NCI-H1436 treated with DMSO at 0.1 percent for 48 hours (cell line): ENCODE measurements at regions not wholly inside any gene's neighbourhood (a gene's known extent, or its start where the extent isn't known, plus 50 kb on each side); places are given as distances from the start of the nearest gene placed in this dataset.
"Not testable (repeated sequence)": the region's sequence is repeated elsewhere in the genome, so short reads cannot be mapped to it uniquely, and the experiment has no call there.

Source experiments
- DNase-seq: peaks from one replicate; lab custom pipeline; 2025; lab: John Stamatoyannopoulos, UW

DNA sequence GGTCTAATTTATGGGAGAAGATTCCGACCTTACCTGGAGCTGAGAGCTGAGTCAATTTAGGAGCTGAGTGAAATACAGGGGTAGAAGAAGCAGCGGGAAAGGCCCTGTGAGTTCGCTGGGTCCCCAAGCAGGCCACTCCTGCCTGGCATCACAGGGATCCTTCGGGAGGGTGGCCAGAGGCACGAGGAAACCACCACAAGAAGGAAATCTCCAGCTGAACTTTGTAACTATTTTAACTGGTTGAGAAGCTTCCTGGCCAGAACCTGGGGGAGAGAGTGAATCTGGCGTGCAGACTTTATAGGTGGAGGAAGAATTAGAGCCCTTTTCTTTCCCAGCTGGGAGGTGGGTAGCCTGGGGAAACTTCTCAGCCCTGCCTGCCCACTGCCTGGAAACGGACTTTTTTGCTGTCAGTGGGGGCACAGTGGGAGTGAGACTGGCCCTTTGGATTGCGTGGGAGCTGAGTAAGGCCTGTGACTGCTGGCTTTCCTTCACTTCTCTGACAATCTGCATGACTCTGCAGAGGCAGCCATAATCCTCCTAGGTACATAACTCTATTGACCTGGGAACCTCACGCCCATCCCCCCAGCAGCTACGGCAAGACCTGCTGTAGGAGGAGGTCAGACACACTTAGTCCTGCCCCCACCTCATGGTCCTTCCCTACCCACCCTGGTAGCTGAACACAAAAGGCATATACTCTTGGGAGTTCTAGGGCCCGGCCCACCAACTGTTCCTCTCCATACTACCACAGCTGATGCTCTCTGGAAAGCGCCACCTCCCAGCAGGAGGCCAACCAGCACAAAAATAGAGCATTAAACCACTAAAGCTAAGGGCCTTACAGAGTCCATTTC is 340.7 kb downstream of the CNTN3 start:
- DNase-seq = no peak

DNA sequence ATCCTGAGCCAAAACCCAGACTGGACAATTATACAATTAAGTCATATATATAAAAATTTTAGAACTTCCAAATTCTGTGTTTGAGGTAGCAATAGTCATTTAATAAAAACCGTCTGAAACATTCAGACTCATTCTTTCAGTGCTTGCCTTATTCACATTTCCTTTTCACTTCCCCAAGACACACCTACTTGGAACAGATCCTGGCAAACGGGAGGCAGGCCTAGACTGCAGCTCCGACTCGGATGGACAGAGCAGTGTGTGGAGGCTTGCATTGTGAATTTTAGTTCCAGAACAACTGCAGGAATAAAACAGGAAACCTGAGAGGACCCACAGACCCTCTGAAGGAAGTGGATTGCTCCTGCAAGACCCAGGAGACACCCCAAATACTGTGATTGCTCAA is 341.4 kb downstream of the CNTN3 start:
- no peak for DNase-seq

DNA sequence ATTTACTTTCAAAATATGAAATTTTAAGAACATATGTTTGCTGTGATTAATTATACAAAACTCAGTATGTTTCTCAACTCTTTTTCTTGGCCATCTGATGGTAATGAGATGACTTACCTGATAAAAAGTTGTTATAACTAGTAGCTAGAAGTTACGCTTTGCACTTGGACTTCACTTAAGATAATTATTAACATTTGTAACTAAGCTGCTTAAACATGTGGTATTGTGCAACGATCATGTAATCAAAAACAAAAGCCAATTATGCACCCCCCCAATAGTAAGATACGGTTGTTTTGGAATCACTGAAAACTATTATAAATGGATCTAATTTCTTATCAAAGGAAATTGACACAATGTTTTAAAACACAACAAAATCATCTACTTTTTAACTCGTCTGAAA is 342.9 kb downstream of the CNTN3 start:
- DNase-seq = no peak

DNA sequence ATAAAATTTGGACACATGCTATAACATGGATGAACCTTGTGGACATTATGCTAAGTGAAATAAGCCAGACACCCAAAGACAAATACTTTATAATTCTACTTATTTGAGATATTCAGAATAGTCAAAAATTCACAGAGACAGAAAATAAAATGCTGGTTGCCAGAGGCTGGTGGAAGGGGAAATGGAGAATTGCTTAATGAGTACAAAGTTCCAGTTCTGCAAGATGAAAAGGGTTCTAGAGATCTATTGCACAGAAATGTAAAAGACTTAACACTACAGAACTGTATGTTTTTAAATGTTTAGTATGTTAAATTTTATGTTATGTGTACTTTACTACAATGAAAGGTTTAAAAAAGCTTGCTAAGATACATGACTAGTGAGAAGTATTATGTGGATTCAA is 344.8 kb downstream of the CNTN3 start:
- no peak for DNase-seq

DNA sequence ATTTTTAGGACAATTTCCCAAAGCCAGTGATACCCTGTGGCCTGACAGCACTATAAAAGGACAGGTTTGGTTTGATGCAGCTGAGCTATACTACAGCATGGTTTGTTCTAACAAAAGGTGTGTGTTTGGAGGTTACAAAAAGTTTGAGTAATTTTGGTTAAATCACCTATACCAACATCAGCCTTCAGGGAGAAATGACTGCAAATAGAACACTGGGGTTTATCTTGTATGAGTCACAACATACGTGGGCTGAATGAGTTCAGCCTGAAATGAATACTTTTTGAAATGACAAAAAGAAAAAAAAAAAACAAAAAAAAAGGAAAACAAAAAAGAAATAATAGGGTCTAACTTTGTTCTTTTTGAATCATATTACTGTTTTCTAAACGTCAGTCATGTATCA is 345.7 kb downstream of the CNTN3 start:
- DNase-seq = no peak

DNA sequence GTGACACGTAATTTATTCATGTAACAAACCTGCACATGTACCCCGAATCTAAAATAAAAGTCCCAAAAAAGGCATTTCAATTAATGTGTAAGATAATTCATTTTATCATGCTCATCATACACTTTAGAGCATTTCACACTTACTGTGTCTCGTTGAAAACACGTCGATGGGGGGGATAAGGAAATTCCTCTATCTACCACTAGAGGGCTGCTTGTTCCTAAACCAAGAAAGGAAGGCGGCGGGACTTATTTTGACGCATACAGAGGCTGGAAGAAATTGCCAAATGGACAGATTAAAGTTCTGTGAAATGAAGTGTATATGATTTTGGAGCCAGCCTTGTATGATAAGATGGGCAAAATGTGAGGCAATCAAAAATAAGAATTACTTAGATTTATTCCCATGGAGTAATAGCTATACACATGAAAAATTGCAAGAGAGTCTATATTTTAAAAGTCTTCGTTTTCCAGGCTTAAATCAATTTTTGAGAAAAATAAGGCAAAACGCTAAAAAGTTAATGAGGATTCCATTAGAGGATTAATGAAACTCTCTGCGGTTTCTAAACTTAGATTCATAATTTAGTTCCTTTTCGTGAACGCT is 346.8 kb downstream of the CNTN3 start:
- DNase-seq = no peak

DNA sequence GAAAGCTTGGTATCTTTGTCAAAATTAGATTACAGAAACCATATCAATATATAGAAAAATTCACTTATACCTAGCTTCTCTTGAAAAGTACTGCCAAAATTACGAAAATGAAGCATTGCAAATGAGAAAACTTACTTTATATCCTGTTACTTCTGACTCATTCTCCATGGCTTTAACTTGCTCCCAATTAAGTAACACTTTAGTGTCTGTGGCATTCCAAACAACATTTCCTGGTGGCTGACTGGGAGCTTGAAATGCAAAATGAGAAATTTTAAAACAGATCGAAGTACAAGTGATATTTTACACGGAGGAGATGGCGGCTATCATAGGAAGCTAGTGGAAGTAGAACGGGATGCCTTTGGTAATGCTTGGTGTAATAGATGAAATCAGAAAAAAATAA is 347.3 kb downstream of the CNTN3 start:
- no peak for DNase-seq

DNA sequence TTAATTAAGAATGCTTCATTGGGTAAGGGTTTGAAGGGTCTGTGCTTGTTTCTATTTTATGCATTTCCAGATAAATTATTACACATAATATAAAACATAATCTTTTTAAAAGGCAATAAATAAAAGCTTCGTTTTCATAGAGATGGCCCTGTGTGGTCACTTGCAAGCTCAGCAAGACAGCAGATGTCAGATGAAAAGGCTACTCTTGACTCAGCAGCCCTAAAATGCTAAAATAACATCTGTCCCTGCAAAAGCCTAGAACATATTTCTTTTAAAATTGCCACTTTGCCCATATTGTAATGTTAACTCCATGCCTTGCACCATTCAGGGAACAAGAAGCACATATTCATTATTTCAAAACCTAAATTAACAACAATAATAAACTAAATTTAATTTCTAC is 349.4 kb downstream of the CNTN3 start:
- DNase-seq = no peak

DNA sequence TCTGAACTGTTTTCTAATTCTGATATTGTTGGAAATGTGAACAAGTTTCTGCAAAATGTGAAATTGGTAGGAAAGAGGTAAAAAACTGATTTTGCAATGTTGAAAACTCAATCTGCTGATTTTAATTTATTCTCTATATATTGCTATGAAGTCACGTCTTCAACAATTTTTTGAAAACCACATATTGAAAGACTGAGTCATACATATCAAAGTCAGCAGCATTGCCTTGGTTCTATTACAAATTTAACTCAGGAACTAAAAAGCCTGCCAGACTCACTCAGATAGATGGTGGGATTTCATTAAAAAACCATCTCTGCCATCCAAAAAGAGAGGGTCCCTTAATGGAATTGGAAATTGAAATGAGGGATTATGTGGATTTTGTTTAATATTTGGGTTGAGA is 351.4 kb downstream of the CNTN3 start:
- DNase-seq = no peak

DNA sequence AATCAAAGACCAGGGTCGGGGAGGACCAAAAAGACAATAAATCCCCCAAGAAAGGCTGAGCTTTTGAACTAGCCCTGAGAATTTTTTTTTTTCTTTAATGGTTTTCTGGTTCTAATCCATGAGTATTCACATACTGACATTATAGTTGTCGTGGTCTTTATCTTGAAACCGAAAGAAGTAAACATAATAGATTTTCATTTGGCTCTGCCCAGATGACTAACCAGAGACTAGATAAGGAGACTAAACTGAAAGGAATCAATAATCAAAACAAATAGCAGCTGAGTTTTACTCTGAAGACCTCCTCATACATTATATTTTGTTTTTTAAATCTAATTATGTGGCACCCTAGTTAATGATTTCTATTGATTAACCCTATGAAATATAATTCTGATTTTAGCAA is 381.4 kb downstream of the CNTN3 start:
- no peak for DNase-seq

DNA sequence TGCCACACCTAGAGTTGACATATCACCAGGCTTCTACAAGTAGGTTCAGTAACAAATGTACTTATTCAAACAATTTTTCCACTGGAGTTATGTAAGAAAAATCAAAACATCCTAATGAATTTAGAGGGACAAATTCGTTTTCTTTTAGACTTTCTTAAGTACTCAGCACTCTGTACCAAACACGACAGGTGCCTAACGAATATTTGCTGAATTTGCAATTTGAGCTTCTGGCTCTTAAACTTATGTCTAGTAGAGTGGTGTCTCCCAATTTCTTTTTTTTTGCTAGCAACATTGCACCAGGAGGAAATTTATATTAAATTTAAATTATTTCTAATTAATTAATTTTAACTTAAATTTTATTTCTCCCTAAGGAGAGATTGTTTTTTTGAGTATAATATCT is 397.0 kb downstream of the CNTN3 start:
- DNase-seq = no peak

DNA sequence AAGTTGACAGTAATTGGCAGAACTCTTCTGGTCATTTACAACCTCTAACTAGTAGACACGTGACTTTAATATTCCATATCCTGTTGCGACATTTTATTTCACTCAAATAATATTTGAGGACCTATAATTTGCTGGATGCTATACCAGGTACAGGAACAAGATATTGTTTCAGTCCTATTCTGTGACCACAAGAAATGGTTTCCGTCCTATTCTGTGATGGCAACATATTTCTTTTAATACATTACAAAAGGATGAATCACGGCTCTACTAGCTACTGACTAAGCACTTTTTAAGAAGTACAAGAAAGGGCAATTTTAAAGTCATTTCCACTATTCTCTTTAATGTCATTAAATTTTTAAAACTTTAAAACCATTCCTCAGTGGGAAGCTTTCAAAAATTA is 400.2 kb downstream of the CNTN3 start:
- no peak for DNase-seq

DNA sequence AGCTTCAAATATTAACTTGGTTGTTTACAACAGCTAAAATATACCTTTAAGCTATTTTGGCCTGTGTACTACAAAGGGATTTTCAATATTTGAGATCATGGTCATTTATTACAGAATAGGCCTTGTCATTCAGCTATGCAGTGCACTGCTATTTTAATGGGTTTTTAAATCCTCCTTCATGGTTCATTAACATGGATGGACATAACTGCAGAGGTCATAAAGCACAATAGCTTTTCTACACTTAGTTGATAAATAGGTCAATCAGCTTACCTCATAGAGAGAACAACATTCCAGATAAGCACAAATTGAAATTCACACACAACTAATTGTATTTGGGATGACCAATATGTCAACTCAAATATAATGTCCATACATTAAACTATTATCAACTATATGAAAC is 403.7 kb downstream of the CNTN3 start:
- no peak for DNase-seq

DNA sequence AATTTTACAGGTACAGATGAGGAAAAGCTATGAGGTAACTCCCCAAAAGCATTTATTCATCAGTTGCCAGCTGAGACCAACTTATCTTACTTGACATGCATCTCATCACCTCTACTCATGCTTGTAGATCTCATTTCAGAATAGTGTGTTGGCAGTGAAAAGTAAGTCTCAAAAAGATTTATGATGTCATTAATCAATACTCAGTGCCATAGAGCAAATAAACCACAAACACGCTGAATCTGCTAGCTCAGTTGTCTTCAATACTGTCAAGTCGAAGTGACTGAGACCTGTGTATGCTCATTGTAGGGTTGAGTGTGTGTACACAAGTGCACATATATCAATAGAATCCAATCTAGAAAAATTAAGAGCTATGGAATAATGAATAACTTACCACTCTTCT is 413.5 kb downstream of the CNTN3 start:
- DNase-seq = no peak

DNA sequence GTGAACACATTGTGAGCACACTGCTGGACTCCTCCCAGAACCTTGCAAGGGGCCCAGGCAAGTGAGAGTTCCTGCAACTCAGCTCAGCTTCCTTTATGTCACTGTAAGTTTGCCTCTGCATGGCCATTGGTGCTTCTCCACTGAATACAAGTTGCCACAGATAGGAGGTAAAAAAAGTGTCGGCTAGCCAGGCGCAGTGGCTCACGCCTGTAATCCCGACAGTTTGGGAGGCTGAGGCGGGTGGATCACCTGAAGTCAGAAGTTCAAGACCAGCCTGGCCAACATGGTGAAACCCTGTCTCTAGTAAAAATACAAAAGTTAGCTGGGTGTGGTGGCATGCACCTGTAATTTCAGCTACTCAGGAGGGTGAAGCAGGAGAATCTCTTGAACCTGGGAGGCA is 435.8 kb downstream of the CNTN3 start:
- DNase-seq = not testable (repeated sequence)

DNA sequence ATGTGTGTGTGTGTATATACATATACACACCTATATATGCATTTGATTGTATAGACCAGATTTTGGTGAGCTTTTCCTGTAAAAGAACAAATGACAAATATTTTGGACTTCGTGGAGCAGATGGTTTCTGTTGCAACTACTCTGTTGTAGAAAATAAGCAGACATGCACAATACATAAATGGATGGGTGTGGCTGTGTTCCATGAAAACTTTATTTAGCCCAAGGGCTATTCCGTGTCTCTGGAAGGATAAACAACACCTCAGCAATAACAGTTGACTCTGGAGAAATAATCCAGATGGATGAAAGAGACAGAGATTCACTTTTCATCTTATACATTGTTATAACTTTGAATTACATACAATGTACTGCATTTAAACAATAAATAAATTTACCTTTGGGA is 441.4 kb downstream of the CNTN3 start:
- DNase-seq = no peak

DNA sequence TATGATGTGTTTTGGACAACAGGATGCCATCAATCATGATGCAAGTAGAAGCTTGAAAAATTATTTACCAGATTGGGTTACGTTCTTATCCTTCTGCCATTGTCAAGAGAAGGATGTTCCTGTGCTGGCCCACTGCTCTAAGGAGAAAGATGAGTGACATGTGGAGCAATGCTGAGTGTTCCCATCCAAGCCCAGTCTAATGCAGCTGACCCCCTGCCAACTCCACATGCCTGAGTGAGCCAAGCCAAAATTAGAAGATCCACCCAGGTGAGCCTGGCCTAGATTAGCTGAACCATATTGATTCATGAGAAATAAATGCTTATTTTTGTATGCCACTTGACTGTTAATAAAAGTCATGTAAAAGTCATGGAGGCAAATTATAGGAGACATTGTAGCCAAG is 446.5 kb downstream of the CNTN3 start:
- no peak for DNase-seq

DNA sequence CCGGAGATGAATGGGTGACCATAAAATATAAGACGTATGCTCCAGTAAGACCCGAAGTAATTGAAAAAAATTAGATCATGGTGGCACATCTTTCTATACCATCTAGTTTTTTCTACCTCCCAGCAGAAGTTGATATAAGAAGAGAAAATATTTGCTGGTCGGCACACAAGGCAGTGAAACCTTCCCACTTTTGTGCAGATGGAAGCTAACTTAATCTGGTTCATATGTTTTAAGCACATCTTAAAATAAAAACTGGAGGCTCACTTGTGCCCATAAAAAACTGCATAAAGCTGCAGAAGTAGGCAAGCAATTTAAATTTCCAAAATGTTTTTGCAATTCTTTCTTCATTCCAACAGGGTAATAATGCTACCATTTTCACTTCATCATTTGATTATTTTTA is 449.2 kb downstream of the CNTN3 start:
- DNase-seq = no peak

DNA sequence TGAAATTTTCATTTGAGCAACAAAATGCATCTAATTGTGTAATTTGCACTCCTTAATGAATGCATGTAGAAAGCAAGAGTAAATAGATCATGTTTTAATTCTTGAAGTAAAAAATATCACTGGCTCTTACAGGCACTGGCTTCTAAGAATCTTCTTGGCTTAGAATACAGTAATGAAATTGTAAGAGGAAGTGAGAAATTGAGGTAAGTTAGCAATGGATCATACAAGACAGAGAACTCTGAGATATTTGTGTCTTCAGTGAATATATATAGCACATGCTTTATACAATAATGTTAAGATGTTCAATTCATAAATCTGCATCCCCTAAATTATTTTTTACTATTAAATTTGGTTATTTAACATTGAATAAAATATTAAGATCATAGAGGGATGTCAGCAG is 465.0 kb downstream of the CNTN3 start:
- DNase-seq = no peak

DNA sequence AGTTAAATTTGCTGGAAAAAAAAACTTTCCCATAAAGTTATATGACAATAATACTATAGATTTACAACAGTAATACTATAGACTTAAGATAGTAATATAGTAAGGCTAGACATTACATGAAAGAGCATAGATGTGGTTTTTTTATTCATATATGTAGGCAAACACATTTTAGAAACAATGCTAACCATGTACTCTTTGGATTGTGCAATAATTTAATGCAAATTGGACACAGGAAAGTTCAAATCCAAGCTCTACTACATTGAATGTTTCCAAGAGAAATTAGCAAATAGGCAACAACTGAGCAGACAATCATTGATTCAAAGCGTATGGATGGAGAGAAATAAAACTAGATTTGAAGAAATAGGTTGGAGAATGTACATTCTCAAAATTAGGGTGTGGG is 469.2 kb downstream of the CNTN3 start:
- no peak for DNase-seq

DNA sequence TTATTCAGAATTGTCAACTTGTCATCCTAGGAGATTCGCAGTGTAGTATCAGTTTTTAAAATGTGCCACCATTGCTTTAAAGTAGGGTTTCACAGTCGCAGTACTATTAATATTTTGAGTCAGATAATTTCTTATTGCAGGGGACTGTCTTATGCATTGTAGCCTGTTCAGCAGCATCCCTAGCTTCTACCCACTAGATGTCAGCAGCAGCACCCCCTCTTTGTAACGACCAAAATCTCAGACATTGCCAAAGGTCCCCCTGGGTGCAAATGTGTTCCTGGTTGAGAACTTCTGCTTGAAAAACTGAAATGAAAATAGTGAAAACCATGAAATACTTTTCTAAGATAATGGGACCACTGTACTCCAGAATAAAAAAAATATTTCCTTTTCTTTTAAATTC is 474.8 kb downstream of the CNTN3 start:
- DNase-seq = no peak

DNA sequence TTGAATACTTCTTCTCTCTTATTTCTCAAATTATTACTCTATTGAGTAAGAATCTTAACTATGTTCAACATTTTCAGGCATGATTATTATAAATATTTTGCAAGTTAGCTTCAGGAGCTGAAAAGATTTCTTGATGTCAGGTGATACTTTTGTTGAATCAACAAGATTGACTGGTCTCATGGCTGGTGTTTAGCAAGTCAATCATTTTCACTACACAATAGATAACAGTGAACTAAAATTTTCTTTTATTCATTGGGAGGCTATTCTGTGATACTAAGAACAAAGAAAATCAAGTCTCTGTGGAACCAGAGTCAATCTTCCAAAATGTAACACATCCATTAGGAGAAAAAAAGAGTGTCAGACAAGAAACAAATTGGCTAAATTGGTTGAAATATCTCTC is 476.7 kb downstream of the CNTN3 start:
- no peak for DNase-seq

DNA sequence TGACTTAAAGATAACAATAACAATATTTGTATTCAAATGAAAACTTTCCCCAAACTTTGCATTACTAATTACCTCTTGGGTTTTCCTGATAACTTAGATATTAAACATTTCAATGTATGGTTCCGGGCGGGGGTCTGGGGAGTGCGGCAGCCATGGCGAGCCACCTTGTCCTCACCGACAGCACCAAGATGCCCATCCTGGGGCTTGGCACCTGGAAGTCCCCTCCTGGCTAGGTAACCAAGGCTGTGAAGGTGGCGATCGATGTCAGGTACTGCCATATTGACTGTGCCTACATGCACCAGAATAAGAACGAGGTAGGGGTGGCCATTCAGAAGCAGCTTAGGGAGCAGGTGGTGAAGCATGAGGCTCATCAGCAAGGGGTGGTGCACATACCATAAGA is 478.7 kb downstream of the CNTN3 start:
- DNase-seq = no peak

DNA sequence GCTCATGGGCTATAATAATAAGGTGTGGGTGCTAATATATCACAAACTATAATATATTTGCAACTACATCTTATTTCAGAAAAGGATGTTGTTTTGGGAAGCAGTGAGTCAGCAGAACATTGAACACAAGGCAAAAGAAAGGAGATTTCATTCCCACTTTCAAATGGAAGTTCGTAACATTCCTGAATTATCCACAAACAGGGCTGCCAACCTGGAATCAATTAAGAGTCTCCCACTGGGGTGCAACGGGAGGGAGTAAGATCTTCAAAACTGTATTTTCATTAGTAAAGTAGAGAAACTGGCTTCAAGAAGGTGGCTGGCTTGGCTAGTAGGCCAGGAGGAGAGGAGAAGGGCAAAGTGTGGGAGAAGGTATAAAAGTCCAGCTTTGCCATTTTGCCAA is 479.6 kb downstream of the CNTN3 start:
- DNase-seq = no peak
